ENCODE measurements at regions not wholly inside any gene's neighbourhood (a gene's known extent, or its start where the extent isn't known, plus 50 kb on each side); places are given as distances from the start of the nearest gene placed in this dataset.

GRCh38 chr2:136375017-136375901, 257.3 kb upstream of the CXCR4 start:
- Histone ChIP-seq H3K4me3 (no peak overlapping the region), H3K9me3 (ENCODE audit: insufficient read depth, low read depth) (no peaks in the 10 kb centered on the region), H3K27ac (no peak overlapping the region), H3K4me2 (no peak overlapping the region), H3K36me3 (ENCODE audit: low read depth) (no peaks in the 10 kb centered on the region), H3K4me1 (replicated peaks; ENCODE audit: insufficient read depth) (no peaks in the 10 kb centered on the region), H3K9me2 (ENCODE audit: insufficient read depth) (no peaks in the 10 kb centered on the region), H3K79me2 (ENCODE audit: low read depth) (no peaks in the 10 kb centered on the region), H2AFZ (no peak overlapping the region), H3K27me3 (ENCODE audit: insufficient read depth, low read depth) (no peaks in the 10 kb centered on the region), H3F3A (ENCODE audit: insufficient read depth, low read depth) (no peaks in the 10 kb centered on the region), H4K20me1 (ENCODE audit: insufficient read depth) (no peaks in the 10 kb centered on the region)
- ChIA-PET CTCF (no interaction called here), POLR2A (ENCODE audit: unreplicated experiment) (no interaction called here)
- TF ChIP-seq EZH2 (IDR thresholded peaks at IDR 0.05; ENCODE audit: low read depth) = no peak
- TF ChIP-seq, protein P1, sequence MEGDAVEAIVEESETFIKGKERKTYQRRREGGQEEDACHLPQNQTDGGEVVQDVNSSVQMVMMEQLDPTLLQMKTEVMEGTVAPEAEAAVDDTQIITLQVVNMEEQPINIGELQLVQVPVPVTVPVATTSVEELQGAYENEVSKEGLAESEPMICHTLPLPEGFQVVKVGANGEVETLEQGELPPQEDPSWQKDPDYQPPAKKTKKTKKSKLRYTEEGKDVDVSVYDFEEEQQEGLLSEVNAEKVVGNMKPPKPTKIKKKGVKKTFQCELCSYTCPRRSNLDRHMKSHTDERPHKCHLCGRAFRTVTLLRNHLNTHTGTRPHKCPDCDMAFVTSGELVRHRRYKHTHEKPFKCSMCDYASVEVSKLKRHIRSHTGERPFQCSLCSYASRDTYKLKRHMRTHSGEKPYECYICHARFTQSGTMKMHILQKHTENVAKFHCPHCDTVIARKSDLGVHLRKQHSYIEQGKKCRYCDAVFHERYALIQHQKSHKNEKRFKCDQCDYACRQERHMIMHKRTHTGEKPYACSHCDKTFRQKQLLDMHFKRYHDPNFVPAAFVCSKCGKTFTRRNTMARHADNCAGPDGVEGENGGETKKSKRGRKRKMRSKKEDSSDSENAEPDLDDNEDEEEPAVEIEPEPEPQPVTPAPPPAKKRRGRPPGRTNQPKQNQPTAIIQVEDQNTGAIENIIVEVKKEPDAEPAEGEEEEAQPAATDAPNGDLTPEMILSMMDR (conservative IDR thresholded peaks at IDR 0.05) = no peak
- no TSS peak for BruUV-seq (replicated peaks)
- intact Hi-C loops (cut with micrococcal nuclease; ENCODE audit: unreplicated experiment) = loop anchor here (5.0 kb wide), 2 partner anchors 253 to 388 kb away; partner anchors contain the start of gene DARS1
- DNase-seq = no peak

- DNase-seq = no peak
- Histone ChIP-seq H3K79me2 (ENCODE audit: low read depth) (no peaks in the 10 kb centered on the region), H3K9me2 (ENCODE audit: insufficient read depth) (no peaks in the 10 kb centered on the region), H3F3A (ENCODE audit: insufficient read depth, low read depth) (no peaks in the 10 kb centered on the region), H3K4me1 (replicated peaks; ENCODE audit: insufficient read depth) (no peaks in the 10 kb centered on the region), H3K9me3 (ENCODE audit: insufficient read depth, low read depth) (no peaks in the 10 kb centered on the region), H3K27ac (no peak overlapping the region), H2AFZ (no peak overlapping the region), H3K27me3 (ENCODE audit: insufficient read depth, low read depth) (no peaks in the 10 kb centered on the region), H3K4me2 (no peak overlapping the region), H3K4me3 (no peak overlapping the region), H4K20me1 (ENCODE audit: insufficient read depth) (no peaks in the 10 kb centered on the region), H3K36me3 (ENCODE audit: low read depth) (no peaks in the 10 kb centered on the region)
- BruUV-seq (replicated peaks) = no TSS peak
- intact Hi-C loops (cut with micrococcal nuclease; ENCODE audit: unreplicated experiment) = no loop called here
- TF ChIP-seq EZH2 (IDR thresholded peaks at IDR 0.05; ENCODE audit: low read depth) = no peak
- TF ChIP-seq, protein P1 (conservative IDR thresholded peaks at IDR 0.05) = no peak
- CTCF ChIA-PET = no interaction called here
- POLR2A ChIA-PET (ENCODE audit: unreplicated experiment) = no interaction called here
Measured at GRCh38 chr2:136373841-136374240, 255.9 kb upstream of the CXCR4 start.

DNA sequence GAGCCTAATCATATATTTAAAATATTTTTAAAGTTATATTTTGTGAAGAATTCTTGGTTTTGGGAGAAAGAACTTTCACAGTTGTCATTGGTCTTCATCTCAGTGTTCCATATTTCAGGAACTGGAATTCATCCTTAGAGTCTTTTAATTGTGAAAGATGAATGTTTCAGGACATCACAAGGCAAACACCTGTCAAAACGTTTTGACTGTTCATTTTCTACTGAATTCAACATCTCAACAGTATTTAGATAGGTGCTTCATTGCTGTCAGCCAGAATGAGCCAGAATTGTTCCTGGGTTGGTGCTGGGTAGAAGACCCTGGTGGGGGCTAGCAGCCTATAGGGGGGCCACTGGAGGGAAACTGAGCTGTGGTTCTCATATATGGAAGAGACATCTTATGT, 255.1 kb upstream of the CXCR4 start:
- CTCF ChIA-PET = no interaction called here

More for the DNA sequence above, 255.1 kb upstream of the CXCR4 start:
- Histone ChIP-seq H3K9me2 (ENCODE audit: insufficient read depth) (no peaks in the 10 kb centered on the region), H3K9me3 (ENCODE audit: insufficient read depth, low read depth) (0 out of 2 replicates have a peak, but pooled peaks cover under 1% of the 10 kb centered on the region), H3K27ac (no peak overlapping the region), H3F3A (ENCODE audit: insufficient read depth, low read depth) (no peaks in the 10 kb centered on the region), H3K4me3 (no peak overlapping the region), H2AFZ (no peak overlapping the region), H3K79me2 (ENCODE audit: low read depth) (no peaks in the 10 kb centered on the region), H3K4me2 (no peak overlapping the region), H4K20me1 (ENCODE audit: insufficient read depth) (no peaks in the 10 kb centered on the region), H3K27me3 (ENCODE audit: insufficient read depth, low read depth) (no peaks in the 10 kb centered on the region), H3K4me1 (replicated peaks; ENCODE audit: insufficient read depth) (no peaks in the 10 kb centered on the region), H3K36me3 (ENCODE audit: low read depth) (no peaks in the 10 kb centered on the region)
- no TSS peak for BruUV-seq (replicated peaks)
- intact Hi-C loops (cut with micrococcal nuclease; ENCODE audit: unreplicated experiment) = no loop called here
- POLR2A ChIA-PET (ENCODE audit: unreplicated experiment) = no interaction called here
- TF ChIP-seq, protein P1 (conservative IDR thresholded peaks at IDR 0.05) = no peak
- DNase-seq = no peak
